CD14-positive monocyte (primary cell): ENCODE measurements at regions not wholly inside any gene's neighbourhood (a gene's known extent, or its start where the extent isn't known, plus 50 kb on each side); places are given as distances from the start of the nearest gene placed in this dataset.

Source experiments
- DNase-seq, 3 donors: peaks; one replicate each; pipeline ENCODE4 v3.0.0-alpha.2; 2011 to 2022
- H2AFZ ChIP-seq: 2 replicates; pipeline ENCODE4 v1.6.0; 2012; ENCODE audit warnings: mild to moderate bottlenecking, low read depth, low read length, inconsistent platforms; ENCODE audit not compliant: insufficient read depth, poor library complexity, severe bottlenecking
- H3K27ac ChIP-seq, 2 donors: 1 replicate in 1 of 2; 2 replicates in 1 of 2; pipeline ENCODE4 v1.5.1; 2012 to 2013; ENCODE audit warnings: low read length in 2 of 2, control low read depth in 1 of 2, inconsistent platforms in 1 of 2, low read depth in 1 of 2, mild to moderate bottlenecking in 1 of 2
- H3K27me3 ChIP-seq, 2 donors: one replicate each; pipeline versions ENCODE4 v1.6.0 to v1.6.1; 2011 to 2013; ENCODE audit warnings: low read length in 2 of 2; ENCODE audit not compliant: control insufficient read depth in 2 of 2, insufficient read depth in 2 of 2
- H3K36me3 ChIP-seq, 2 donors: replicated peaks in 1 of 2; 1 replicate in 1 of 2; 2 replicates in 1 of 2; pipeline versions ENCODE4 v1.5.1 to v1.6.1; 2012 to 2013; ENCODE audit warnings: low read length in 2 of 2, control low read depth in 1 of 2, inconsistent platforms in 1 of 2, mild to moderate bottlenecking in 1 of 2; ENCODE audit not compliant: insufficient read depth in 2 of 2, control insufficient read depth in 1 of 2
- H3K4me1 ChIP-seq, 2 donors: 1 replicate in 1 of 2; 2 replicates in 1 of 2; pipeline versions ENCODE4 v1.5.1 to v1.6.1; 2012 to 2013; ENCODE audit warnings: low read length in 2 of 2, control low read depth in 1 of 2, inconsistent platforms in 1 of 2, mild to moderate bottlenecking in 1 of 2, moderate library complexity in 1 of 2; ENCODE audit not compliant: insufficient read depth in 2 of 2, control insufficient read depth in 1 of 2
- H3K4me2 ChIP-seq: replicated peaks from 2 replicates; pipeline ENCODE3; 2012; ENCODE audit warnings: low read length, moderate library complexity, mild to moderate bottlenecking; ENCODE audit not compliant: poor library complexity, severe bottlenecking; ENCODE audit errors: extremely low read depth
- H3K4me3 ChIP-seq, 3 experiments: fragments of 200-600 bp in 1 of 3; sonication (generic) in 1 of 3; replicated peaks in 1 of 3; 1 replicate in 2 of 3; 2 replicates in 1 of 3; pipeline ENCODE4 v1.5.1; 2011 to 2013; ENCODE audit warnings: low read length in 3 of 3, mild to moderate bottlenecking in 3 of 3, control low read depth in 2 of 3, low read depth in 2 of 3, inconsistent platforms in 1 of 3, moderate library complexity in 1 of 3
- H3K79me2 ChIP-seq: 2 replicates; pipeline ENCODE4 v1.6.0; 2012; ENCODE audit warnings: mild to moderate bottlenecking, control low read depth, inconsistent platforms, low read length, moderate library complexity; ENCODE audit not compliant: insufficient read depth
- H3K9ac ChIP-seq: 2 replicates; pipeline ENCODE4 v1.6.0; 2017; ENCODE audit warnings: low read length, mild to moderate bottlenecking; ENCODE audit not compliant: insufficient read depth, poor library complexity, severe bottlenecking
- H3K9me3 ChIP-seq, 2 donors: replicated peaks in 1 of 2; 1 replicate in 1 of 2; 2 replicates in 1 of 2; pipeline versions ENCODE4 v1.5.1 to v1.6.1; 2012 to 2013; ENCODE audit warnings: low read length in 2 of 2, control low read depth in 1 of 2; ENCODE audit not compliant: control insufficient read depth in 1 of 2, insufficient read depth in 1 of 2
- H4K20me1 ChIP-seq: 2 replicates; pipeline ENCODE4 v1.6.0; 2012; ENCODE audit warnings: mild to moderate bottlenecking, low read length, control low read depth, moderate library complexity; ENCODE audit not compliant: insufficient read depth
- H3K27ac Mint-ChIP-seq, 7 donors: one replicate each; pipeline ENCODE4 v1.8.0; 2020; ENCODE audit warnings: mild to moderate bottlenecking in 7 of 7, mixed read lengths in 7 of 7, moderate library complexity in 6 of 7, inconsistent platforms in 2 of 7
- H3K27me3 Mint-ChIP-seq, 3 donors: one replicate each; pipeline ENCODE4 v1.8.0; 2021 to 2022; ENCODE audit warnings: low read depth in 3 of 3, mild to moderate bottlenecking in 3 of 3, mixed read lengths in 3 of 3, moderate library complexity in 3 of 3, inconsistent platforms in 1 of 3
- H3K36me3 Mint-ChIP-seq, 2 donors: one replicate each; pipeline ENCODE4 v1.8.0; 2020; ENCODE audit warnings: mixed read lengths in 2 of 2, inconsistent platforms in 1 of 2, mild to moderate bottlenecking in 1 of 2
- H3K4me1 Mint-ChIP-seq: one replicate; pipeline ENCODE4 v1.8.0; 2020; ENCODE audit warnings: mild to moderate bottlenecking, mixed read lengths
- H3K4me3 Mint-ChIP-seq, 2 donors: one replicate each; pipeline ENCODE4 v1.8.0; 2020; ENCODE audit warnings: mild to moderate bottlenecking in 2 of 2, mixed read lengths in 2 of 2, moderate library complexity in 1 of 2
- H3K9me3 Mint-ChIP-seq, 7 donors: one replicate each; pipeline ENCODE4 v1.8.0; 2020 to 2022; ENCODE audit warnings: mixed read lengths in 7 of 7, mild to moderate bottlenecking in 6 of 7, moderate library complexity in 6 of 7, inconsistent platforms in 2 of 7
- WGBS: methylation state at CpG from one replicate; pipeline ENCODE4 v1.1.5; 2013; ENCODE audit warnings: missing lambda C conversion rate; ENCODE audit not compliant: insufficient coverage; 5-methylcytosine and 5-hydroxymethylcytosine counted together
- intact Hi-C, 2 donors: fragments of 100-400 bp; cut with micrococcal nuclease; formaldehyde crosslinking; loops; one replicate each; pipeline versions ENCODE4 v1.15.0 to v1.15.1; 2023
- TF ChIP-seq, protein P1 (sequence below): fragments of 200-600 bp; IDR thresholded peaks from one replicate; pipeline ENCODE4 v1.8.0; 2022; ENCODE audit warnings: antibody characterized with exemption, mild to moderate bottlenecking

DNA sequence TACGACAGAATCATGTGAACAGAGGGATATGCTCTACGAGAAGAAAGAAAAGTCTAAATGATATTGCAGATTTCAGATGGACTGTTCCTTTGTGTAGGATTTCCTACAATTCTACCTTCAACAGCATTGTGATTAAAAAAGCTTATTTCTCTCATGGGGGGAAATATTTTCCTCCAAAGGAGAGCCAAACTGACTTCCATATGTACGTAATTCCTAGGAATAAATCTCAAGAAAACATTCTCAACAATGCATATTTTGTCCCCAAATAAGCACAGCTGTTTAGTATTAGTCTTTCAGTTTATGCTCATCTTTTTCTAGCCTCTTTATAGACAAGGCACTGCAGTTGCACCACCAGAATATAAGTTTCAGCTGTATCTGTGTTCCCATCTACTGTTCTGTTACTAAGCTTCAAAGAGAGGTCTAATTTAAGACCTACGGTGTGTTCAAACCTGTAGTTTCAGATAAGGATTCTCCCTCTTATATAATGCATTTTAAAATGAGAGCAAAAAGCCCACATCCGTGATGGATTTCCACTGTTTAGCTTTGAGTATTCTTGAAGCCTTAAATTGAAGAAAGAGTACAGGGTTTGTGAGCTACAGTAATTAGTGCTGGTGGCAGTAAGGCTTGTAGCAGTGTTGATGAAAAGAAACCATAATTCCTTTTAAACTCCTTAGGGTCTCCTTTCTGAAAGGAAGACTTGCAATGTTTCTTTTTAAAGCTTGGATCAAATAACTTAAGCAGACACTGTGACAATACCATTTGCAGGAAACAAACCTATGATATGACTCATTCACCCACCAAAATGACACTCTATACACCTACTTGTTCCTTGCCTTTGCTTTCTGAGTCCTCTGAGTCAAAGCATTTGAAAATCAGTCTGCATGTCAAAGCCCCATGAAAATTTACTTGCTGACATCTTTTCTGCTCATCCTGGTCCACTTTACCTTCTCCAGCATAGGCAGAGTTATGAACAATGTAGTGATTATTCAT lies 754.1 kb downstream of the NOVA1 start:
- intact Hi-C loops, result no loop called here
- Histone ChIP-seq H3K27ac (no peak overlapping the region), H3K4me2 (no peak overlapping the region), H3K27me3 (no peaks in the 10 kb centered on the region), H3K9ac (no peak overlapping the region), H3K9me3 (no peaks in the 10 kb centered on the region), H3K4me1 (no peaks in the 10 kb centered on the region), H4K20me1 (no peaks in the 10 kb centered on the region), H3K4me3 (no peak overlapping the region), H3K79me2 (no peaks in the 10 kb centered on the region), H2AFZ (no peak overlapping the region), H3K36me3 (no peaks in the 10 kb centered on the region)
- no peaks in the 10 kb centered on the region for H3K27me3 Mint-ChIP-seq
- H3K4me3 Mint-ChIP-seq, result no peak overlapping the region
- WGBS, result no CpG with 5 or more reads among the region's 5 CpGs
- H3K27ac Mint-ChIP-seq, result no peak overlapping the region
- TF ChIP-seq, protein P1, sequence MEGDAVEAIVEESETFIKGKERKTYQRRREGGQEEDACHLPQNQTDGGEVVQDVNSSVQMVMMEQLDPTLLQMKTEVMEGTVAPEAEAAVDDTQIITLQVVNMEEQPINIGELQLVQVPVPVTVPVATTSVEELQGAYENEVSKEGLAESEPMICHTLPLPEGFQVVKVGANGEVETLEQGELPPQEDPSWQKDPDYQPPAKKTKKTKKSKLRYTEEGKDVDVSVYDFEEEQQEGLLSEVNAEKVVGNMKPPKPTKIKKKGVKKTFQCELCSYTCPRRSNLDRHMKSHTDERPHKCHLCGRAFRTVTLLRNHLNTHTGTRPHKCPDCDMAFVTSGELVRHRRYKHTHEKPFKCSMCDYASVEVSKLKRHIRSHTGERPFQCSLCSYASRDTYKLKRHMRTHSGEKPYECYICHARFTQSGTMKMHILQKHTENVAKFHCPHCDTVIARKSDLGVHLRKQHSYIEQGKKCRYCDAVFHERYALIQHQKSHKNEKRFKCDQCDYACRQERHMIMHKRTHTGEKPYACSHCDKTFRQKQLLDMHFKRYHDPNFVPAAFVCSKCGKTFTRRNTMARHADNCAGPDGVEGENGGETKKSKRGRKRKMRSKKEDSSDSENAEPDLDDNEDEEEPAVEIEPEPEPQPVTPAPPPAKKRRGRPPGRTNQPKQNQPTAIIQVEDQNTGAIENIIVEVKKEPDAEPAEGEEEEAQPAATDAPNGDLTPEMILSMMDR, result no peak
- no peaks in the 10 kb centered on the region for H3K4me1 Mint-ChIP-seq
- H3K36me3 Mint-ChIP-seq, result no peaks in the 10 kb centered on the region
- peaks cover 0 to 6% (median 0%) of the 10 kb centered on the region in 7 donors for H3K9me3 Mint-ChIP-seq
- no peak for DNase-seq

DNA sequence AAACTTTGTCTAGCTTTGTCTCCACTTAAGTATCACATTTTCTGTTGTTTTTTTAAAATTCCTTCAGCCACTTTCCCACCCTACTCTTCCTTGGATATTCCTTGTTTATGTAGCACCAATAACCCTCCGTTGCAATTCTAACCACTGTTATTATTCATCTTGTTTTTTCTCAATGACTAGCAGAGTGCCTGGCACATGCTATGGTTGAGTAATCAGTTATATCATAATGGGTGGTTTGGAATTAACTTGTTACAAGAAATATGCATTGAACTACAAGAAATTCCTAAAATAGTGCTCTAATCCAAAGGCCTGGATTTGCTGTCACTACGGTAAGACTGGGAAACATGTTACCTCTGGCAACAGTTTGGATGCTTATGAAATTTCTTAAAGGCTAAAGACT lies 756.6 kb downstream of the NOVA1 start:
- Histone ChIP-seq H3K79me2 (no peaks in the 10 kb centered on the region), H3K9ac (no peak overlapping the region), H4K20me1 (no peaks in the 10 kb centered on the region), H3K4me3 (no peak overlapping the region), H3K27me3 (no peaks in the 10 kb centered on the region), H3K27ac (no peak overlapping the region), H3K9me3 (no peaks in the 10 kb centered on the region), H3K4me1 (no peaks in the 10 kb centered on the region), H2AFZ (no peak overlapping the region), H3K4me2 (no peak overlapping the region), H3K36me3 (no peaks in the 10 kb centered on the region)
- no peak for DNase-seq
- no peaks in the 10 kb centered on the region for H3K4me1 Mint-ChIP-seq
- TF ChIP-seq, protein P1, result no peak
- no CpG with 5 or more reads among the region's 2 CpGs for WGBS
- intact Hi-C loops, result no loop called here
- no peak overlapping the region for H3K4me3 Mint-ChIP-seq
- peaks cover 0 to 4% (median 0%) of the 10 kb centered on the region in 7 donors for H3K9me3 Mint-ChIP-seq
- H3K27me3 Mint-ChIP-seq, result no peaks in the 10 kb centered on the region
- H3K36me3 Mint-ChIP-seq, result no peaks in the 10 kb centered on the region
- no peak overlapping the region for H3K27ac Mint-ChIP-seq
